Testis (tissue), 2 donors: ENCODE measurements at regions not wholly inside any gene's neighbourhood (a gene's known extent, or its start where the extent isn't known, plus 50 kb on each side); places are given as distances from the start of the nearest gene placed in this dataset.

Experiments
- CTCF ChIP-seq, 3 experiments: fragments of 450-650 bp in 2 of 3; fragments of 200-600 bp in 1 of 3; sonication (generic) in 1 of 3; IDR thresholded peaks; one replicate each; pipeline ENCODE4 v1.5.1; 2016 to 2019; ENCODE audit warnings: antibody characterized with exemption in 3 of 3, mild to moderate bottlenecking in 2 of 3, moderate library complexity in 1 of 3
- POLR2A ChIP-seq: fragments of 450-650 bp; IDR thresholded peaks from one replicate; pipeline ENCODE4 v1.6.1; 2017; ENCODE audit warnings: antibody characterized with exemption, mild to moderate bottlenecking, moderate library complexity

- TF ChIP-seq CTCF (IDR thresholded peaks at IDR 0.05) (no peak), POLR2A (no peak)
Observed at GRCh38 chr13:87244256-87244890, 426.8 kb upstream of the SLITRK5 start.
